ENCODE measurements at regions not wholly inside any gene's neighbourhood (a gene's known extent, or its start where the extent isn't known, plus 50 kb on each side); places are given as distances from the start of the nearest gene placed in this dataset.
A peak's percentile ranks its signal among the peaks of the same experiment; 100 is the strongest.
"Not testable (repeated sequence)": the region's sequence is repeated elsewhere in the genome, so short reads cannot be mapped to it uniquely, and the experiment has no call there.

DNA sequence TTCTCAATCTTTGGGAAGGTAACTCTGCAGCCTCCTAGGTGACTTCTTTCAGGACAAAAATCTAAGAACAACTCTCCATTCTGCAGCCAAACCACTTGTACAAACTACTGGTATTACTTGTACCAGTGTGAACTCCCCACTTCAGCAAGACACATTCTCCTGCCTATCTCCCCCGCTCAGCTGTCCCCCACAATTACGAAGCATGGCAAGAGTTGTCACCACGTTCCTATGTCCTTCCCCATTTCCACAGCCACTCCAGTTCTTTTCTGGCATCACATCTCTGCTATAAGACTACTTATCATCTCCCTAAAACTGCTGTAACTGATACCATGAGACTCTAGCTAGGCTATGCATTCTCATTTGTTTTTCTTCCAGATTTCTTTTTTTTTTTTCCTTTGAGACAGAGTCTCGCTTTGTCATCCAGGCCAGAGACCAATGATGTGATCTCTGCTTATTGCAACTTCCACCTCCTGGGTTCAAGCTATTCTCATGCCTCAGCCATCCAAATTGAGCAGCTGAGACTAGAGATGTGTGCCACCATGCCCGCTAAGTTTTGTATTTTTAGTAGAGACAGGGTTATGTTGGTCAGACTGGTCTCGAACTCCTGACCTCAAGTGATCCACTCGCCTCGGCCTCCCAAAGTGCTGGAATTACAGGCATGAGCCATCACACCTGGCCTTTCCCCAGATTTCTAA is 71.9 kb upstream of the CDON start:
- no peak overlapping the region for H3K4me3 ChIP-seq (ENCODE audit: low read depth, low read length)
- TF ChIP-seq CTCF (IDR thresholded peaks at IDR 0.05; ENCODE audit: control insufficient read depth, extremely low read depth, insufficient read depth): no peak
- no peak for DNase-seq (ENCODE audit: low read depth)

DNA sequence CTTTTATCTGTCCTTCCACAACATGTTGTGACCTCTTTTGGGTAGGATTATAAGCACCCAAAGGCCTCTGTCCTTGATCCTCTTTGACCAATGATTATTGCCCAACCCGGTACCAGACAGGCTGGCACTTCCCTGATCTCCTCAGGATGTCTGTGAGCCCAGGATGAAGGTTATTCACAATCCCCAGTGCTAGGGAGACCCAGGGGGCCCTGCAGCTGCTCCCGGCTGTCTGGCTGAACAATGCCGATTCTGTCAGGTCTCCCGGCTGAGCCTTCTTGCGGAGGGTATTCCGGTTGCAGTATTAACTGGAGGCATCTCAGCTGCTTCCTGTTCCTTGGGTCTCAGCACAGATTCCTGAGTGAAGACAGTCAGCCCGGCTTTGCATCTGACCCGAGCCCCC is 71.2 kb upstream of the CDON start:
- no peak overlapping the region for H3K4me3 ChIP-seq (ENCODE audit: low read depth, low read length)
- TF ChIP-seq CTCF (IDR thresholded peaks at IDR 0.05; ENCODE audit: control insufficient read depth, extremely low read depth, insufficient read depth): no peak
- DNase-seq (ENCODE audit: low read depth): no peak

DNA sequence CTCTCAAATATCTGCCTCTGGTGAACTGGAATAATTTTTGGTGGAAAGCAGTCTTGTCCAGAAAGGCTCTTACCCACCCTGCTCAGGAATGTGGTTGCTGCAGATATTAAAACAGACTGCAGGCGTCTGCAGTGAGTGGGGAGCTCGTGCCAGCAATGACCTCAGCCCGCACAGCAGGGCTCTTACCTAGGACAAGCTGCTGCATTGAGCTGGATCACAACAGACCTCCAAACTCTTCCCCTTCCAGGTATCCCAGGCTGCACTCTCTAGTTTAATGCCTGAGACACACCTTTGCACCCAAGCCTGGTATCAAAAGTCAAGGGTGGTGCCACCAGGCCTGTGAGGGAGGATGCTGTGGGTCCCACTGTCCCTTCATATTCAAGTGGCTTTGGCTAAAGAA is 69.7 kb upstream of the CDON start:
- H3K4me3 ChIP-seq (ENCODE audit: low read depth, low read length): no peak overlapping the region
- TF ChIP-seq CTCF (IDR thresholded peaks at IDR 0.05; ENCODE audit: control insufficient read depth, extremely low read depth, insufficient read depth): peak; percentile 15; the same call in 1 of the 2 replicates
- DNase-seq (ENCODE audit: low read depth): no peak

- H3K4me3 ChIP-seq (ENCODE audit: low read depth, low read length); DNase-seq (ENCODE audit: low read depth): not testable (repeated sequence)
Observed at GRCh38 chr11:126130781-126131180, 68.1 kb upstream of the CDON start.

DNA sequence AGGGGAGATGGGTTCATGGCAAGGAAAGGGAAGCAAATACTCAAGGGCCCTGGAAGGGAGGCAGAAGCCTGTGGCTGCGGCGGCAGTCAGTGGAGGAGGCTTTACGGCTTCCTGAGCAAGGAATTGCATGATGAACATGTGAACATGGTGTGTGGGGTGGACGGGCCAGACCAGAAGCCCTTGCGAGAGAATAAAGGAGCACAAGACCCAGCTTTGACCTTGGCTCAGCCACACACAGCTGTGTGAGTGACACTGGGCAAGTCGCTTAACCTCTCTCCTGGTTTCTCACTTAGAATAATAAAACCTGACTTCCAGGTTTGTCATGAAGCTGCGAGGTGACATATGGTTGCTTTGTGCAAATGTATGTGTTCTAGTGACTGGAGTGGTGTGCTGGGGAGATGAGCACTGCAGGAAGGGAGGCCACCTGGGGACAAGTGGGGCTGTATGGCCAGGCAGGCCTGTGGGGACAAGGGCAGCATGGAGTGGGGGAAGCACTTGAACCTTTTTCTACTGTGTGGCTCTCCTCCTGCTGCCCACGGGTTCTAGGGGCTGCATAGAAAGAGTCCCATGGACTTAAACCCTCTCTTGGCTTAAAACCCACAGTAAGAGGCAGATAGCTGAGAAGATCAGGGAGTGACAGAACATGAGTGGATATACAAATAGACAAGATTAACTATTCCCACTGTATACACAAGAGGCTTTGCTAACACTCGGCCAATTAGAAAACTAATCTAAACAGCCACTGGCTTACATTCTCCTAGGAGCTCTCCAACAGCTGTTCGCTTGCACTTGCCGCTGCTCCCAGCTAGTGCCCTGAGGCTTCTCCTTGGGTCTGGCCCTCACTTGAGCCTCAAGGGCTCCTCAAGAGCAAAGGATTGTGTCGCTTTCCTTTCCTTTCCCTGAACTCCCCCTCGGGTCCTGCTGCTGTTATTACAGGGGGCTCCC is 67.3 kb upstream of the CDON start:
- no peak overlapping the region for H3K4me3 ChIP-seq (ENCODE audit: low read depth, low read length)
- DNase-seq (ENCODE audit: low read depth): no peak
- no peak for TF ChIP-seq CTCF (IDR thresholded peaks at IDR 0.05; ENCODE audit: control insufficient read depth, extremely low read depth, insufficient read depth)

GRCh38 chr11:126127898-126128297 is 65.2 kb upstream of the CDON start:
- no peak for TF ChIP-seq CTCF (IDR thresholded peaks at IDR 0.05; ENCODE audit: control insufficient read depth, extremely low read depth, insufficient read depth)
- DNase-seq (ENCODE audit: low read depth): no peak

GRCh38 chr11:126127284-126127845 is 64.7 kb upstream of the CDON start:
- no peak for TF ChIP-seq CTCF (IDR thresholded peaks at IDR 0.05; ENCODE audit: control insufficient read depth, extremely low read depth, insufficient read depth)
- DNase-seq (ENCODE audit: low read depth): no peak

More at GRCh38 chr11:126127898-126128297, 65.2 kb upstream of the CDON start:
- H3K4me3 ChIP-seq (ENCODE audit: low read depth, low read length): no peak overlapping the region

More at GRCh38 chr11:126127284-126127845, 64.7 kb upstream of the CDON start:
- no peak overlapping the region for H3K4me3 ChIP-seq (ENCODE audit: low read depth, low read length)
